Mesodermal cell (in vitro differentiated cells): ENCODE measurements at regions not wholly inside any gene's neighbourhood (a gene's known extent, or its start where the extent isn't known, plus 50 kb on each side); places are given as distances from the start of the nearest gene placed in this dataset.
"Not testable (repeated sequence)": the region's sequence is repeated elsewhere in the genome, so short reads cannot be mapped to it uniquely, and the experiment has no call there.

ENCODE experiments used
- H3K27ac ChIP-seq: 2 replicates; pipeline ENCODE4 v1.7.0; 2013; ENCODE audit warnings: mild to moderate bottlenecking, low read depth, low read length, moderate library complexity; ENCODE audit not compliant: severe bottlenecking
- H3K36me3 ChIP-seq: 2 replicates; pipeline ENCODE4 v1.7.1; 2013; ENCODE audit warnings: mild to moderate bottlenecking, low read length, moderate library complexity; ENCODE audit not compliant: control insufficient read depth, insufficient read depth
- H3K4me1 ChIP-seq: one replicate; pipeline ENCODE4 v1.7.1; 2013; ENCODE audit warnings: mild to moderate bottlenecking, low read length; ENCODE audit not compliant: insufficient read depth, control insufficient read depth, poor library complexity, severe bottlenecking
- H3K4me3 ChIP-seq: 2 replicates; pipeline ENCODE4 v1.7.0; 2013; ENCODE audit warnings: low read length, control low read depth, mild to moderate bottlenecking; ENCODE audit not compliant: insufficient read depth, poor library complexity, severe bottlenecking; ENCODE audit errors: extremely low read depth
- H3K9me3 ChIP-seq: 2 replicates; pipeline ENCODE4 v1.7.1; 2013; ENCODE audit warnings: mild to moderate bottlenecking, low read length, moderate library complexity; ENCODE audit not compliant: control insufficient read depth
- WGBS, 2 experiments: methylation state at CpG; one replicate each; pipeline ENCODE4 v1.1.5; 2013; ENCODE audit warnings: missing lambda C conversion rate in 2 of 2; ENCODE audit not compliant: insufficient coverage in 2 of 2; 5-methylcytosine and 5-hydroxymethylcytosine counted together

GRCh38 chr4:53959343-53960120, 104.9 kb downstream of the CHIC2 start:
- no peaks in the 10 kb centered on the region for H3K9me3 ChIP-seq
- H3K4me3 ChIP-seq, result no peak overlapping the region
- peak overlapping the region; percentile 39 for H3K27ac ChIP-seq
- 85 to 87% methylated on average over 11 to 12 of the region's 16 CpGs for WGBS, 2 experiments
- H3K4me1 ChIP-seq, result peaks cover 45% of the 10 kb centered on the region
- no peaks in the 10 kb centered on the region for H3K36me3 ChIP-seq

GRCh38 chr4:53956454-53956853, 108.0 kb downstream of the CHIC2 start:
- peaks cover 25% of the 10 kb centered on the region for H3K4me1 ChIP-seq
- H3K36me3 ChIP-seq, result no peaks in the 10 kb centered on the region
- H3K27ac ChIP-seq, result peak overlapping the region; percentile 10
- no peak overlapping the region for H3K4me3 ChIP-seq
- H3K9me3 ChIP-seq, result no peaks in the 10 kb centered on the region

GRCh38 chr4:53956053-53956452, 108.4 kb downstream of the CHIC2 start:
- no peak overlapping the region for H3K4me3 ChIP-seq
- H3K4me1 ChIP-seq, result peaks cover 25% of the 10 kb centered on the region
- no peaks in the 10 kb centered on the region for H3K9me3 ChIP-seq
- peak overlapping the region; percentile 10 for H3K27ac ChIP-seq
- 71 to 77% methylated on average over 5 of the region's 5 CpGs for WGBS, 2 experiments
- H3K36me3 ChIP-seq, result no peaks in the 10 kb centered on the region

GRCh38 chr4:53951414-53951813, 113.0 kb downstream of the CHIC2 start:
- Histone ChIP-seq H3K27ac (no peak overlapping the region), H3K36me3 (no peaks in the 10 kb centered on the region), H3K4me1 (peaks cover 7% of the 10 kb centered on the region), H3K9me3 (no peaks in the 10 kb centered on the region), H3K4me3 (no peak overlapping the region)
- WGBS, 2 experiments, result 86 to 94% methylated on average over 4 of the region's 4 CpGs

GRCh38 chr4:53943345-53944085, 120.9 kb downstream of the CHIC2 start:
- H3K9me3 ChIP-seq, result peaks cover 4% of the 10 kb centered on the region
- 100% methylated on average over 1 of the region's 2 CpGs; no CpG with 5 or more reads in 1 of the 2 experiments for WGBS, 2 experiments
- H3K4me3 ChIP-seq, result no peak overlapping the region
- H3K27ac ChIP-seq, result no peak overlapping the region
- H3K36me3 ChIP-seq, result no peaks in the 10 kb centered on the region
- peaks cover 7% of the 10 kb centered on the region for H3K4me1 ChIP-seq

- Histone ChIP-seq H3K4me3 (no peak overlapping the region), H3K36me3 (no peaks in the 10 kb centered on the region), H3K9me3 (peaks cover 4% of the 10 kb centered on the region), H3K4me1 (peaks cover 8% of the 10 kb centered on the region), H3K27ac (no peak overlapping the region)
- 92 to 100% methylated on average over 1 to 2 of the region's 3 CpGs for WGBS, 2 experiments
Observed at GRCh38 chr4:53942712-53943111, 121.7 kb downstream of the CHIC2 start.

GRCh38 chr4:53941331-53941730, 123.1 kb downstream of the CHIC2 start:
- peaks cover 4% of the 10 kb centered on the region for H3K9me3 ChIP-seq
- no peak overlapping the region for H3K27ac ChIP-seq
- 97 to 100% methylated on average over 1 to 3 of the region's 4 CpGs for WGBS, 2 experiments
- H3K4me1 ChIP-seq, result peaks cover 15% of the 10 kb centered on the region
- H3K4me3 ChIP-seq, result no peak overlapping the region
- no peaks in the 10 kb centered on the region for H3K36me3 ChIP-seq

- 100% methylated on average over 1 of the region's 3 CpGs; no CpG with 5 or more reads in 1 of the 2 experiments for WGBS, 2 experiments
- H3K36me3 ChIP-seq, result not testable (repeated sequence)
Observed at GRCh38 chr4:53939892-53940291, 124.5 kb downstream of the CHIC2 start.

GRCh38 chr4:53937918-53938317, 126.5 kb downstream of the CHIC2 start:
- H3K4me1 ChIP-seq, result peaks cover 8% of the 10 kb centered on the region
- H3K9me3 ChIP-seq, result peaks cover 4% of the 10 kb centered on the region
- H3K36me3 ChIP-seq, result no peaks in the 10 kb centered on the region
- 30 to 52% methylated on average over 4 of the region's 7 CpGs for WGBS, 2 experiments
- peak overlapping the region; percentile 64 for H3K27ac ChIP-seq
- H3K4me3 ChIP-seq, result no peak overlapping the region

More at GRCh38 chr4:53939892-53940291, 124.5 kb downstream of the CHIC2 start:
- H3K4me3 ChIP-seq, H3K9me3 ChIP-seq, H3K27ac ChIP-seq: not testable (repeated sequence)
- peaks cover 15% of the 10 kb centered on the region for H3K4me1 ChIP-seq

GRCh38 chr4:53937327-53937726, 127.1 kb downstream of the CHIC2 start:
- H3K9me3 ChIP-seq, result peaks cover 4% of the 10 kb centered on the region
- no CpG with 5 or more reads among the region's 2 CpGs for WGBS, 2 experiments
- H3K4me1 ChIP-seq, result peaks cover 8% of the 10 kb centered on the region
- H3K36me3 ChIP-seq, result no peaks in the 10 kb centered on the region
- H3K4me3 ChIP-seq, result no peak overlapping the region
- no peak overlapping the region for H3K27ac ChIP-seq

- Histone ChIP-seq H3K4me3 (no peak overlapping the region), H3K27ac (no peak overlapping the region), H3K4me1 (peaks cover 8% of the 10 kb centered on the region), H3K9me3 (peaks cover 4% of the 10 kb centered on the region), H3K36me3 (no peaks in the 10 kb centered on the region)
Observed at GRCh38 chr4:53935780-53936179, 128.6 kb downstream of the CHIC2 start.
